ENCODE measurements at regions not wholly inside any gene's neighbourhood (a gene's known extent, or its start where the extent isn't known, plus 50 kb on each side); places are given as distances from the start of the nearest gene placed in this dataset.
"Not testable (repeated sequence)": the region's sequence is repeated elsewhere in the genome, so short reads cannot be mapped to it uniquely, and the experiment has no call there.

- no peak for DNase-seq (ENCODE audit: low spot score)
These were observed 119.8 kb upstream of the ZBTB40 start for GRCh38 chr1:22331618-22332423.

DNA sequence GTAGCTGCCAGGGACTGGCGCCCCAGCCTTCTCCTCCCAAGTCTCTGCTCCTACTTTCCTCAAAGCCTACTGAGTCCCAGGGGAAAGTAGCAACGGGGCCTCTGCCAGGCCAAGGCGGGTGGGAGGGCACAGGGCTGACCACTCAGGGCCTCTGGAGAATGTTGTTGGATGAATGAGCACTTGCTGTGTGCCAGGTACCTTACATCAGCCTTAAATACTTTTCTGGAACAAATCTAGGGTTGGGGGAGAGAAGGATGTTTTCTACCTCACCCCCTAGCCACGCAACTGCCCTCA is 119.3 kb upstream of the ZBTB40 start:
- DNase-seq (ENCODE audit: low spot score), result no peak

GRCh38 chr1:22332795-22333499 is 118.7 kb upstream of the ZBTB40 start:
- DNase-seq (ENCODE audit: low spot score), result no peak

DNA sequence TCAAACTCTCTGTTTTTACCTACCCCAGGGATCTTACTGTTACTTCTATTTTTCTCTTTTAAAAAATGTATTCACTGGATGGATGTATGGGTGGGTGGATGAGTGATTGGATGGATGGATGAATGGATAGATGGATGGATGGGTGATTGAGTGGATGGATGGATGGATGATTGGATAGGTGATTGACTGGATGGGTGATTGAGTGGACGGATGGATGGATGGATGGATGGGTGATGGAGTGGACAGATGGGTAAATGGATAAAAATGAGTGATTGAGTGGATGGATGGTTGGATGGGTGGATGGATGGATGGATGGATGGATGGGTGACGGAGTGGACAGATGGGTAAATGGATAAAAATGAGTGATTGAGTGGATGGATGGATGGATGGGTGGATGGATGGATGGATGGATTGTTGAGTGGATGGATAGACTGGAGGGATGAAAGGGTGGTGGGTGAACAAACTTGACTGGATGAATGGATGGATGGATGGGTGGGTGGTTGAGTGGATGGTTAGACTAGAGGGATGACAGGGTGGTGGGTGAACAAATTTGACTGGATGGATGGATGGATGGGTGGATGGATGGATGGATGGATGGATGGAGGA is 118.0 kb upstream of the ZBTB40 start:
- DNase-seq (ENCODE audit: low spot score), result no peak

- DNase-seq (ENCODE audit: low spot score), result no peak
These were observed 116.6 kb upstream of the ZBTB40 start for GRCh38 chr1:22334860-22335550.

DNA sequence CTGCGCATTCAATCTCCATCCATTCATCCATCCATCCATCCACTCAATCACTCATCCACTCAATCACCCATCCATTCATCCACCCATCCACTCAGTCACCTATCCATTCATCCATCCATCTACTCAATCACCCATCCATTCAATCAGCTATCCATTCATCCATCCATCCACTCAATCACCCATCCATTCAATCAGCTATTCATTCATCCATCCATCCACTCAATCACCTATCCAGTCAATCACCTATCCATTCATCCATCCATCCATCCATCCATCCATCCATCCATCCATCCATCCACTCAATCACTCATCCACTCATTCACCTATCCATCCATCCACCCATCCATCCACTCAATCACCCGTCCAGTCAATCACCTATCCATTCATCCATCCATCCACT is 115.4 kb upstream of the ZBTB40 start:
- not testable (repeated sequence) for DNase-seq (ENCODE audit: low spot score)

- DNase-seq (ENCODE audit: low spot score), result not testable (repeated sequence)
These were observed 114.7 kb upstream of the ZBTB40 start for GRCh38 chr1:22336696-22337545.

DNA sequence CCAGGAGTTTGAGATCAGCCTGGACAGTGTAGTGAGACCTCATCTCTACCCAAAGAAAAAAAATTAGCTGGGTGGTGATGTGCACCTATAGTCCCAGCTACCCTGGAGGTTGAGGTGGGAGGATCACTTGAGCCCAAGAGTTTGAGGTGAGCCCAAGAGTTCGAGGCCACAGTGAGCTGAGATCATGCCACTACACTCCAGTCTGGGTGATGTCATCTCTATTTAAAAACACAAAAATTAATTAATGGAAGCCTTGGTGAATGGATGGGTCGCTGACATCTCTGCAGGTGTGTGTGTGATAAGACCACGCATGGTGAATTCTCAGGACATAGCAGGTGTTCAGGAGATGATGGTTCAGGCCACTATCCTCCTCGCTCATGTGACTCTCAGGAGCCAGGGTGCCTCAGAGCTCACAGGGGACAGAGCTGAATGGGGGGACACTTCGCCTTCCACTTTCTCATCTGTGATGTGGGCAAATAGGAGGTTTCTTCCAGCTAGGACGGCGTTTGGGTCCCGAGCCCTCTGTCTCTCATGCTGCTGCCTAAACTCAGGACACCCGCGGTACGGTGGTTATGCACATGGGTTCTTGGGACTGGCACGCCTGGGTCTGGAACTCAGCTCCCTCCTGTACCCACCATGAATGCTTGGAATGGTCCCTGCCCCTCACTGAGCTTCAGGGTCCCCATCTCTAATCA is 113.4 kb upstream of the ZBTB40 start:
- DNase-seq (ENCODE audit: low spot score), result no peak

GRCh38 chr1:22339237-22339636 is 112.4 kb upstream of the ZBTB40 start:
- no peak for DNase-seq (ENCODE audit: low spot score)

DNA sequence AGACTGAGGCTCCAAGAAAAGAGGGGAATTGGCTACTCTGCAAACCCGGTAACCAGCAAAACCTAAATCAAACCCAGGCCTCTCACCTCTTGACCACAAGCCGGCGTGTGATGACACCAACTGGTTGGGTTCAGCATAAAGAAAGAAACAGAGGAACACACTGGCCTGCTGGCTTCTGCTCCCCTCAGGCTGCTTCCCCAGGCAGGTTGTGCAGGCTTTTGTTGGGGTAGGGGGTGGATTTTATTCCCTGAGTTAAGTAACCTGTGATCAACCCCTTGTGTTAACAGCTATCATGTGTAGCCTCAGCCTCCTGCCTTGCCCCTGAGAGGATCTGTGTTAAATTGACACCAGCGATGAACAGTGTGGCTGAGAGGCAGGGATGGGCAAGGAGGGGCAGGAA is 111.6 kb upstream of the ZBTB40 start:
- no peak for DNase-seq (ENCODE audit: low spot score)

DNA sequence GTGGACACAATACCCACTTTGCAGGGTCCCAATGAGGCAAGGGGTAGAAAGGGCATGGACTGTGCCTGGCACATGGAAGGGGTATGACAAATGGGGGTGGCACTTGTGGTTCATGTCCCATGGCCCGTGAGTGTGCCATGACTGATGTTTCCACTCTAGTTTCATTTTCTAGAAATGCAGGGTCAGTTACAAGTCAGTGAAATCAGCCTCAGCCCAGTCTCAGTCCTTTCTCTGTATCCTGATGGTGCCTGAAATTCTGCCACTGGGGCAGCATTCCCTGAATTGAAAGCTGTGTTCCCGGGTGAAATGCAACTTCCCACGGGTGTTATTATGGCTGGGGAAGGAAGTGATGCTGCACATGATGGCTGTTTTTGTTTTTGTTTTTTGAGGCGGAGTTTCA is 110.8 kb upstream of the ZBTB40 start:
- DNase-seq (ENCODE audit: low spot score), result no peak

- DNase-seq (ENCODE audit: low spot score), result no peak
These were observed 109.7 kb upstream of the ZBTB40 start for GRCh38 chr1:22341791-22342605.

DNA sequence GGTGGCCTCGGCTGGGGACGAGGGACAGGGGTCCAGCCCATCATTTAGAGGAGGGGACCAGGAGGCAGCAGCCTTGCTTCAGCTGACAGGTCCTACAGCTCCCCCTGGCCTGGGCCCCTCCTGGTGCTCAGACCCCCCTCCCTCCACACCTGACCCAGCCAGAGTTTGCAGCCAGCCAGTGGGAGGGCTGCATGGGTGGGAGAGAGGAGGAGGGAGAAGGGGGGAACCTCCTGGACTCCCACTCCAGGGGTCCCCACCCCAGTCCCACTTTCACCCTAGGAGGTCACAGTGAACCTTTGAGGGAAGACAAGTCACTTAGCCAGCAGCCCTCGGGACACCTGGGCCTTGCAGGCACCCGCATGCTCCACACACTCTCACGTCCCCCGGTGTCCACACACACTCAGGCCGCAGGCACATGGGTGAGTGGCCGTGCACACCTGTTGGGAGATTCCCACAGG is 108.9 kb upstream of the ZBTB40 start:
- DNase-seq (ENCODE audit: low spot score), result no peak

DNA sequence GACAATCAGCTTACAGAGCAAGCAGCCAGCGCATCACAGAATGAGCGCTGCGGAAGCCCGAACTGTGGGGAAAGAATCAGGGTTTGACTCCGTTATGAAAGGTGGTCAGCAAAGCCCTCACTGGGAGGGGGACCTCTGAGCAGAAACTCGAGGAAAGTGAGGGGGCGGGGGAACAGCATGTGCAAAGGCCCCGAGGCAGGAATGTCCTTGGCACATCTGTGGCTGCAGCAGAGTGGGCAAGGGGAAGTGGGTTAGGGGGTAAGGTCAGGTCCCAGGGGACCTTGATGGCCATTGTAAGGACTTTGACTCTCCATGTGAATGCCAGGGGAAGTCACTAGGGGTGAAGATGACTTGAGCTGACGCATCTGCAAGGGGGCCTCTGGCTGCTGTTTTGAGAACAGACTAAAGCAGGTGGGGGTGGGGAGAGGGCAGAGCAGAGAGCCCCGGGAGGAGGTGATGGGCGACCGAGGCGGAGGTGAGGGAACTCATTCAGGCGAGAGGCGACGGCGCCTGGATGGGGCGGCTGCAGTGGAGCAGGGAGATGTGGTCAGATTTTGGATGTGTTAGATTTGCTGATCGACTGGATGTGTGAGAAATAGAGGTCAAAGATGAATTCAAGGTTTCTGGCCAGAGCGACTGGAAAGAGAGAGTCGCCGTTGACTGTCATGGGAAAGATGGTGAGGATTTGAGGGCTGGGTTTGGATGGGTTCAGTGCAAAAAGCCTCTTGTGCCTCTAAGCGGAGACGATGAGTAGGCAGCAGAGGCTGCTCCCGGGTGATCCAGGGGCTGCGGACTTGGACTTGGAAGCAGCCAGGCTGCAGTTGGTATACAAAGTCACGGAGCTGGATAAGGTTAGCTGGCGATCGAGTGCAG is 108.0 kb upstream of the ZBTB40 start:
- no peak for DNase-seq (ENCODE audit: low spot score)

DNA sequence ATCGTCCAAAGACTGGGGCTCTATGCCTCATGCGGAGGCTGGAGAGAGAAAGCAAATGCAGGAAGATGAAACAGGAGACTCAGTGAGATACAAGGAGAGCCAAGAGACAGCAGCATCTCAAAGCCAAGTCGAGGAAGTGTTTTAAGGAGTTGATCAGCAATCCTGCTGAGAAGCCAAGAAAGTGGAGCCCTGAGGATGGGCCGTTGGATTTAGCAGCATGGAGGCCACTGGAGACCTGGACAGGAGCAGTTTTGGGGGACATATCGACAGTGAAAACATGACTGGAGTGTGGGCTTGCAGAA is 107.4 kb upstream of the ZBTB40 start:
- no peak for DNase-seq (ENCODE audit: low spot score)

DNA sequence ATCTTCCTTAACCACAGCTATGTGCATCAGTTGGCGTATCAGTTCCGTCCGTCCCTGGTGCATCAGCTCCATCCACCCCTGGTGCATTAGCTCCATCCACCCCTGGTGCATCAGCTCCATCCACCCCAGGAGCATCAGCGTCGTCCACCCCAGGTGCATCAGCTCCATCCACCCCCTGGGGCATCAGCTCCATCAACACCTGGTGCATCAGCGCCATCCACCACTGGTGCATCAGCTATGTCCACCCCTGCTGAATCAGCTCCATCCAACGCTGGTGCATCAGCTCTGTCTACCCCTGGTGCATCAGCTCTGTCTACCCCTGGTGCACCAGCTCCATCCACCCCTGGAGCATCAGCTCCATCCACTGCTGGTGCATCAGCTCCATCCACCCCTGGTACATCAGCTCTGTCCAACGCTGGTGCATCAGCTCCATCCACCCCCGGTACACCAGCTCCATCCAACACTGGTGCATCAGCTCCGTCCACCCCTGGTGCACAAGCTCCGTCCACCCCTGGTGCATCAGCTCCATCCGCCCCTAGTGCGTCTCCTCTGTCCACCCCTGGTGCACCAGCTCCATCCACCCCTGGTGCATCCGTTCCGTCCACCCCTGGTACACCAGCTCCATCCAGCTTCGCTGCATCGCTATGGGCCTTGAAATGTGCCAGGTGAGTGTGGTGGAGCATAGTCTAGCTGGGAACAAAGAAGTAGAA is 106.6 kb upstream of the ZBTB40 start:
- DNase-seq (ENCODE audit: low spot score), result no peak

DNA sequence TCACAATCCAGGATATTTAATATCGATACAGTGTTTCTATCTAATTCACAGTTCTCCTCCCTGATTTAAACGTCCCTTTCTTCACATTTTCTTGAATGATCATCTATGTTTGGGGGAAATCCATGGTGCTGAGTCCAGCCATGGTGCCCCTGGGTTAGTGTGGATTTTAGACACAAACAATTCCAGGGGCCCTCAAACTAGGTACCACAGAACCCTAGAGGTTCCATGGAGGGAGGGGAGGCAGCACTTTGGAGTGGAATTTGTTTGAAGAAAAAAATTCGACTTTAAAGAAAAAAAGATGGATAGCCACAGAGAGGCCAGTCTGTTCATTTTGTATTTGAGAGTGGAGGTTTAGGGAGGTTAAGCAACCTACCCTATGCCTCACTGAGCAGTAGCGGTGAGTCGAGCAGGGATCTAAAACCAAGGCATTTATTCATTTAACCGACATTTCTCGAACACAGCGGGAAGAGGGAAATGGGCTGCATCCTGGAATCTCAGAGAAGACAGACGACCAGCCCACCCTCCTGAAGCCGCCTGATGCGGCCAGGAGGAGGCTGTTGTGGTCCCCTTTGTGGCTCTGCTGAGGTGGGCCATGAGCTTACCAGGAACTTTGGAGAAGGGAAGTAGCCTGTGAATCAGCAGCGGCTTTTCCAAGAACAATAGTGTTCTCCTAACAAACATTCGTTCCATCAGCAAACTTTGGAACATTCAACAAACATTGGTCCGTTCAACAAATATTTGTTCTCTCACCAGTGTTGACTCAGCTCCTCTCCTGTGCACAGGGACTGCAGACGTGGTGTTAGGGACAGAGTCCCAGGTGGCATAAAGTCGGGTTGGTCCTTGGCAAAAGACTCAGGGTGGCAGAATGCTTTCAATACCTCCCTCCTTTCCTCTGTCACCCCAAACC is 103.5 kb upstream of the ZBTB40 start:
- no peak for DNase-seq (ENCODE audit: low spot score)

Data from mesenteric fat pad (tissue), 1 donor.